Keratinocyte (primary cell): ENCODE measurements at regions not wholly inside any gene's neighbourhood (a gene's known extent, or its start where the extent isn't known, plus 50 kb on each side); places are given as distances from the start of the nearest gene placed in this dataset.

Experiments used
- CTCF ChIP-seq, 3 experiments: IDR thresholded peaks in 1 of 3; conservative IDR thresholded peaks in 1 of 3; optimal IDR thresholded peaks in 1 of 3; 2 replicates in 2 of 3; 3 replicates in 1 of 3; pipeline versions ENCODE3 to v1.5.1; 2011; ENCODE audit warnings: low read length in 3 of 3, mild to moderate bottlenecking in 3 of 3, moderate library complexity in 2 of 3, control low read depth in 1 of 3, inconsistent platforms in 1 of 3; ENCODE audit not compliant: insufficient read depth in 2 of 3; ENCODE audit errors: extremely low read depth in 1 of 3
- EZH2 ChIP-seq: IDR thresholded peaks from one replicate; pipeline ENCODE4 v1.6.1; 2012; ENCODE audit warnings: inconsistent platforms, mild to moderate bottlenecking, low read length, moderate library complexity

GRCh38 chr15:35858707-35859106 is 312.7 kb upstream of the DPH6 start:
- no peak for TF ChIP-seq EZH2
- TF ChIP-seq CTCF (optimal IDR thresholded peaks at IDR 0.05 in 1 of 3, IDR thresholded peaks at IDR 0.05 in 1 of 3, conservative IDR thresholded peaks at IDR 0.05 in 1 of 3; ENCODE audit: extremely low read depth in 1 of 3, insufficient read depth in 2 of 3, low read length in 3 of 3), result no peak
